Mesenchymal stem cell (in vitro differentiated cells and primary cell): ENCODE measurements at regions not wholly inside any gene's neighbourhood (a gene's known extent, or its start where the extent isn't known, plus 50 kb on each side); places are given as distances from the start of the nearest gene placed in this dataset.

ENCODE experiments used
- DNase-seq: peaks from one replicate; pipeline ENCODE4 v3.0.0-alpha.2; 2013
- H2AFZ ChIP-seq: one replicate; pipeline ENCODE4 v1.6.1; 2013; ENCODE audit warnings: low read depth, mild to moderate bottlenecking, control low read depth, inconsistent platforms, low read length, moderate library complexity
- H2AK5ac ChIP-seq: 2 replicates; pipeline ENCODE4 v1.6.1; 2013; ENCODE audit warnings: low read length, moderate library complexity, mild to moderate bottlenecking, inconsistent platforms; ENCODE audit not compliant: severe bottlenecking
- H2BK120ac ChIP-seq: one replicate; pipeline ENCODE4 v1.6.1; 2013; ENCODE audit warnings: low read depth, mild to moderate bottlenecking, inconsistent platforms, low read length, moderate library complexity
- H2BK12ac ChIP-seq, 2 experiments: one replicate each; pipeline ENCODE4 v1.6.1; 2013; ENCODE audit warnings: inconsistent platforms in 2 of 2, low read length in 2 of 2, mild to moderate bottlenecking in 2 of 2, moderate library complexity in 2 of 2, control low read depth in 1 of 2
- H2BK15ac ChIP-seq: one replicate; pipeline ENCODE4 v1.6.1; 2013; ENCODE audit warnings: mild to moderate bottlenecking, low read depth, inconsistent platforms; ENCODE audit not compliant: poor library complexity, severe bottlenecking
- H2BK5ac ChIP-seq: 2 replicates; pipeline ENCODE4 v1.6.1; 2013; ENCODE audit warnings: low read depth, mild to moderate bottlenecking, low read length, control low read depth, inconsistent platforms; ENCODE audit not compliant: poor library complexity, severe bottlenecking
- H3K14ac ChIP-seq, 2 experiments: one replicate each; pipeline ENCODE4 v1.6.1; 2013; ENCODE audit warnings: inconsistent platforms in 2 of 2, low read length in 2 of 2, control low read depth in 1 of 2, mild to moderate bottlenecking in 1 of 2, moderate library complexity in 1 of 2
- H3K18ac ChIP-seq, 2 experiments: one replicate each; pipeline ENCODE4 v1.6.1; 2013; ENCODE audit warnings: inconsistent platforms in 2 of 2, low read length in 2 of 2, control low read depth in 1 of 2, low read depth in 1 of 2, mild to moderate bottlenecking in 1 of 2
- H3K23ac ChIP-seq, 2 experiments: one replicate each; pipeline ENCODE4 v1.6.1; 2013; ENCODE audit warnings: inconsistent platforms in 2 of 2, low read length in 2 of 2, mild to moderate bottlenecking in 2 of 2, moderate library complexity in 2 of 2, control low read depth in 1 of 2
- H3K27ac ChIP-seq: 2 replicates; pipeline ENCODE4 v1.5.1; 2013; ENCODE audit warnings: mild to moderate bottlenecking, moderate library complexity, low read length, control low read depth, inconsistent platforms; ENCODE audit not compliant: poor library complexity, severe bottlenecking
- H3K27me3 ChIP-seq, 2 experiments: 2 replicates each; pipeline versions ENCODE4 v1.6.1 to v1.7.0; 2013; ENCODE audit warnings: low read length in 2 of 2, mild to moderate bottlenecking in 2 of 2, moderate library complexity in 2 of 2, control low read depth in 1 of 2, inconsistent platforms in 1 of 2; ENCODE audit not compliant: control insufficient read depth in 1 of 2, insufficient read depth in 1 of 2
- H3K36me3 ChIP-seq, 2 experiments: 2 replicates each; pipeline versions ENCODE4 v1.6.1 to v1.7.0; 2013; ENCODE audit warnings: low read length in 2 of 2, control low read depth in 1 of 2, inconsistent platforms in 1 of 2, low read depth in 1 of 2, mild to moderate bottlenecking in 1 of 2; ENCODE audit not compliant: insufficient read depth in 2 of 2, control insufficient read depth in 1 of 2
- H3K4ac ChIP-seq, 2 experiments: one replicate each; pipeline ENCODE4 v1.6.1; 2013; ENCODE audit warnings: inconsistent platforms in 2 of 2, low read length in 2 of 2, mild to moderate bottlenecking in 2 of 2, moderate library complexity in 2 of 2, control low read depth in 1 of 2, low read depth in 1 of 2
- H3K4me1 ChIP-seq: 2 replicates; pipeline ENCODE4 v1.6.1; 2013; ENCODE audit warnings: low read depth, low read length, control low read depth; ENCODE audit not compliant: control insufficient read depth, insufficient read depth
- H3K4me2 ChIP-seq: 2 replicates; pipeline ENCODE4 v1.6.1; 2013; ENCODE audit warnings: low read length, mild to moderate bottlenecking, inconsistent platforms; ENCODE audit not compliant: poor library complexity, severe bottlenecking
- H3K4me3 ChIP-seq, 2 experiments: 2 replicates each; pipeline versions ENCODE4 v1.5.1 to v1.7.0; 2013; ENCODE audit warnings: low read length in 2 of 2, mild to moderate bottlenecking in 2 of 2, control low read depth in 1 of 2, low read depth in 1 of 2; ENCODE audit not compliant: insufficient read depth in 1 of 2
- H3K79me1 ChIP-seq: replicated peaks from 2 replicates; pipeline ENCODE4 v1.6.1; 2013; ENCODE audit warnings: mild to moderate bottlenecking, control low read depth, low read length, inconsistent platforms; ENCODE audit not compliant: poor library complexity, severe bottlenecking
- H3K9ac ChIP-seq: 2 replicates; pipeline ENCODE4 v1.7.0; 2013; ENCODE audit warnings: mild to moderate bottlenecking, low read length, moderate library complexity
- H3K9me3 ChIP-seq: 2 replicates; pipeline ENCODE4 v1.7.0; 2013; ENCODE audit warnings: mild to moderate bottlenecking, low read length; ENCODE audit not compliant: control insufficient read depth
- H4K8ac ChIP-seq: one replicate; pipeline ENCODE4 v1.6.1; 2013; ENCODE audit warnings: inconsistent platforms, mild to moderate bottlenecking, low read length, moderate library complexity
- H4K91ac ChIP-seq: one replicate; pipeline ENCODE4 v1.6.1; 2013; ENCODE audit warnings: mild to moderate bottlenecking, low read length, inconsistent platforms
- WGBS: methylation state at CpG from one replicate; pipeline ENCODE4 v1.1.7; 2013; ENCODE audit warnings: mixed read lengths; 5-methylcytosine and 5-hydroxymethylcytosine counted together

- Histone ChIP-seq H3K9me3 (no peaks in the 10 kb centered on the region), H3K4me1 (no peaks in the 10 kb centered on the region), H2BK15ac (no peak overlapping the region), H3K79me1 (no peaks in the 10 kb centered on the region), H3K18ac (no peak overlapping the region), H3K9ac (no peak overlapping the region), H2AFZ (no peak overlapping the region), H4K91ac (no peak overlapping the region), H2BK5ac (no peak overlapping the region), H3K36me3 (no peaks in the 10 kb centered on the region), H3K27me3 (no peaks in the 10 kb centered on the region), H2BK12ac (no peak overlapping the region), H3K14ac (no peak overlapping the region), H2BK120ac (no peak overlapping the region), H3K4me2 (no peak overlapping the region), H3K27ac (no peak overlapping the region), H3K4ac (no peak overlapping the region), H3K23ac (no peak overlapping the region), H3K4me3 (no peak overlapping the region), H2AK5ac (no peak overlapping the region), H4K8ac (no peak overlapping the region)
- no peak for DNase-seq
- WGBS = 81% methylated on average over 8 of the region's 11 CpGs
Measured at GRCh38 chr3:119091936-119092677, 53.9 kb upstream of the TEX55 start.

DNA sequence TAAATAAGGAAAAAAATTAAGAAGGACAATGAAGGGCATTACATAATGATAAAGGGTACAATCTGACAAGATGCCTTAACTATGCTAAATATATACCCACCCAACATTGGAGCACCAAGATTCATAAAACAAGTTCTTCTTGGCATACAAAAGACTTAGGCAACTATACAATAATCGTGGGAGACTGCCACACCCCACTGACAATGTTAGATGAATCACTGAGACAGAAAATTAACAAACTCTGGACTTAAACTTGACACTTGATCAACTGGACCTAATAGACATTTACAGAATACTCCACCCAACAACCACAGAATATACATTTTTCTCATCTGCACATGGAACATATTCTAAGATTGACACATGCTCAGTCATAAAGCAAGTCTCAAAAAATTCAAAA is 53.2 kb upstream of the IGSF11 start:
- Histone ChIP-seq H3K4ac (no peak overlapping the region), H3K79me1 (no peaks in the 10 kb centered on the region), H3K4me3 (no peak overlapping the region), H3K9ac (no peak overlapping the region), H2BK120ac (no peak overlapping the region), H4K91ac (no peak overlapping the region), H2BK12ac (no peak overlapping the region), H3K9me3 (no peaks in the 10 kb centered on the region), H3K23ac (no peak overlapping the region), H3K27ac (no peak overlapping the region), H2BK15ac (no peak overlapping the region), H2AK5ac (no peak overlapping the region), H4K8ac (no peak overlapping the region), H3K18ac (no peak overlapping the region), H3K4me2 (no peak overlapping the region), H2BK5ac (no peak overlapping the region), H3K4me1 (no peaks in the 10 kb centered on the region), H3K14ac (no peak overlapping the region), H2AFZ (no peak overlapping the region), H3K27me3 (no peaks in the 10 kb centered on the region), H3K36me3 (no peaks in the 10 kb centered on the region)
- DNase-seq = no peak
- WGBS = 54% methylated on average over 1 of the region's 1 CpG

DNA sequence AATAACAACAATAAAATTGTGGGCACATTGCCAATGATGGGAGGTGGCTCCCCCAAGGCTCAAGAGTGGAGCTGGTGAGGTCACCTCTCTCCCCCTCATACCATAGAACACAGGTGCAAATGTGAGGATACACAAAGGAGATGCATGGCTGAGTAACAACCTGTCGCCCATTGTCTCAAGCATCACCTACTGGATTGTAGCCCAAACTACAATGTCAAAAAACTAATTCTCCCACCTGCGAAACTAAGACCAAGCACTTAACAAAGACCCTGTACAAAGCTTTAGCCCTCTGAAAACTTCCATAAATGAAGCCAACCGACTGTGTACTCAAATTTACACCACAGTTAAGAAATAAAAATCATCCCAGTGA is 50.4 kb upstream of the IGSF11 start:
- H3K27ac ChIP-seq = no peak overlapping the region
- 76% methylated on average over 3 of the region's 3 CpGs for WGBS

DNA sequence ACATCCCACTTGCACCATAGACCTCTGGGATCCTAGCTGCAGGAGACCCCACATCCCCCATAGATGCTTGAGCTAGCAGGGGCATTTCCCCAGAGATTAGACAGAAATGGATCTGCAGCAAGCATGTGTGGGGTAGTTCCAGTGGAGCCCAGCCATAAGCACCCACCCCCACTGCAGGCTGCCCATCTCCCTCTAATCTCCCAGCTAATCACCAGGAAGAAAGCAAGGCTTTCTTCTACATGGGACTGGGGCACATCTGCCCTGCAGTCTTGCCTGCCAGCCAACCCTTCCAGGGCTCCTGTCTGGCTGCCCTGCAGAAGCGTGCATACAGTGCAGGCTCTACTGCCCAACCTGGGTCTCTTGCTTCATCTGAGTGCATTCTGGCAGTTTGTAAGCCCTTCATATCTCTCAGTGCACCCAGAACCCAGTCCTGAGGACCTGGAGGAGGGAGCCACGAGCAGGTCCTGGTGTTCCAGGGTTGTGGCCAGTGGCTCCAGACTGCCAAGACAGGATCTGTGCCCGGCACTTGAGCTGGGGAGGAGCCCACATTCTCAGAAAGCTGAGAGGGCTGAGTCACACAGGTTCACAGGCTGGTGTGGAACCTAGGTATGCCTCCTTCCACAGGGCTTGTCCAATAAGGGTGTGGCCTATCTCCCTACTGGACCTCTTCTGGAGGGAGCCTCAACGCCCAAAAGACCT is 49.9 kb upstream of the IGSF11 start:
- Histone ChIP-seq H2BK5ac (no peak overlapping the region), H2BK15ac (no peak overlapping the region), H2AK5ac (no peak overlapping the region), H3K27ac (no peak overlapping the region), H4K91ac (no peak overlapping the region), H2BK12ac (no peak overlapping the region), H3K14ac (peak overlapping the region in 1 of 2 experiments; percentile 7), H3K27me3 (no peaks in the 10 kb centered on the region), H3K4me1 (no peaks in the 10 kb centered on the region), H3K23ac (no peak overlapping the region), H2BK120ac (no peak overlapping the region), H4K8ac (no peak overlapping the region), H3K18ac (no peak overlapping the region), H3K4ac (no peak overlapping the region), H2AFZ (peak overlapping the region; percentile 27), H3K79me1 (no peaks in the 10 kb centered on the region), H3K9ac (no peak overlapping the region), H3K9me3 (no peaks in the 10 kb centered on the region), H3K36me3 (no peaks in the 10 kb centered on the region), H3K4me2 (no peak overlapping the region), H3K4me3 (no peak overlapping the region)
- no peak for DNase-seq
- 49% methylated on average over 3 of the region's 4 CpGs for whole genome bisulfite sequencing

More for the DNA sequence above, 50.4 kb upstream of the IGSF11 start:
- Histone ChIP-seq H3K79me1 (no peaks in the 10 kb centered on the region), H2AK5ac (no peak overlapping the region), H2BK12ac (no peak overlapping the region), H3K18ac (no peak overlapping the region), H3K4me1 (no peaks in the 10 kb centered on the region), H3K36me3 (no peaks in the 10 kb centered on the region), H3K9me3 (no peaks in the 10 kb centered on the region), H3K23ac (no peak overlapping the region), H3K4ac (no peak overlapping the region), H3K4me2 (no peak overlapping the region), H3K9ac (no peak overlapping the region), H2BK15ac (no peak overlapping the region), H4K91ac (no peak overlapping the region), H3K27me3 (no peaks in the 10 kb centered on the region), H2BK120ac (no peak overlapping the region), H2AFZ (no peak overlapping the region), H3K4me3 (no peak overlapping the region), H4K8ac (no peak overlapping the region), H2BK5ac (no peak overlapping the region), H3K14ac (peak overlapping the region in 1 of 2 experiments; percentile 7)
- DNase-seq = no peak
